Mesendoderm (in vitro differentiated cells): ENCODE measurements at regions not wholly inside any gene's neighbourhood (a gene's known extent, or its start where the extent isn't known, plus 50 kb on each side); places are given as distances from the start of the nearest gene placed in this dataset.
"Not testable (repeated sequence)": the region's sequence is repeated elsewhere in the genome, so short reads cannot be mapped to it uniquely, and the experiment has no call there.

Source experiments
- DNase-seq: peaks from one replicate; pipeline ENCODE4 v3.0.0; 2013
- H2AK5ac ChIP-seq: 2 replicates; pipeline ENCODE4 v1.6.1; 2013; ENCODE audit warnings: low read length, inconsistent platforms
- H2BK120ac ChIP-seq: 2 replicates; pipeline ENCODE4 v1.6.1; 2013; ENCODE audit warnings: low read depth, mild to moderate bottlenecking, low read length, moderate library complexity, mixed read lengths
- H2BK15ac ChIP-seq: replicated peaks from 2 replicates; pipeline ENCODE4 v1.6.1; 2013; ENCODE audit warnings: low read depth, mild to moderate bottlenecking, moderate library complexity
- H2BK5ac ChIP-seq: 2 replicates; pipeline ENCODE4 v1.6.1; 2013; ENCODE audit warnings: low read length, inconsistent platforms
- H3K18ac ChIP-seq: 2 replicates; pipeline ENCODE4 v1.6.1; 2013; ENCODE audit warnings: mild to moderate bottlenecking, low read length, mixed read lengths
- H3K23ac ChIP-seq: one replicate; pipeline ENCODE4 v1.6.1; 2013; ENCODE audit warnings: low read length
- H3K27ac ChIP-seq: 2 replicates; pipeline ENCODE4 v1.5.1; 2013; ENCODE audit warnings: low read depth, mild to moderate bottlenecking, inconsistent platforms, low read length, moderate library complexity
- H3K27me3 ChIP-seq: 2 replicates; pipeline ENCODE4 v1.6.1; 2013; ENCODE audit warnings: low read length, control low read depth, mild to moderate bottlenecking, inconsistent platforms; ENCODE audit not compliant: insufficient read depth, poor library complexity
- H3K36me3 ChIP-seq: 2 replicates; pipeline ENCODE4 v1.6.1; 2013; ENCODE audit warnings: low read length, inconsistent platforms; ENCODE audit not compliant: control insufficient read depth, insufficient read depth
- H3K4ac ChIP-seq: one replicate; pipeline ENCODE4 v1.6.1; 2013; ENCODE audit warnings: low read depth, mild to moderate bottlenecking, low read length, moderate library complexity
- H3K4me1 ChIP-seq: 2 replicates; pipeline ENCODE4 v1.6.1; 2013; ENCODE audit warnings: low read depth, low read length, inconsistent platforms; ENCODE audit not compliant: control insufficient read depth
- H3K4me2 ChIP-seq: 2 replicates; pipeline ENCODE4 v1.6.1; 2013; ENCODE audit warnings: low read length
- H3K4me3 ChIP-seq: 2 replicates; pipeline ENCODE4 v1.5.1; 2013; ENCODE audit warnings: mild to moderate bottlenecking, low read length
- H3K56ac ChIP-seq: one replicate; pipeline ENCODE4 v1.6.1; 2013; ENCODE audit warnings: low read length
- H3K79me1 ChIP-seq: 2 replicates; pipeline ENCODE4 v1.6.1; 2013; ENCODE audit warnings: low read length, inconsistent platforms
- H3K79me2 ChIP-seq: 2 replicates; pipeline ENCODE4 v1.6.1; 2013; ENCODE audit warnings: mild to moderate bottlenecking, low read length; ENCODE audit not compliant: control insufficient read depth, insufficient read depth
- H3K9ac ChIP-seq: 2 replicates; pipeline ENCODE4 v1.6.1; 2013; ENCODE audit warnings: low read length, inconsistent platforms
- H4K5ac ChIP-seq: one replicate; pipeline ENCODE4 v1.6.1; 2013; ENCODE audit warnings: low read length
- H4K8ac ChIP-seq: one replicate; pipeline ENCODE4 v1.6.1; 2013; ENCODE audit warnings: low read depth, mild to moderate bottlenecking, control low read depth, low read length, moderate library complexity
- WGBS: extraction: QIAGEN DNeasy Blood & Tissue Kit; methylation state at CpG from one replicate; pipeline ENCODE4 v1.1.7; 2013; ENCODE audit warnings: low lambda C conversion rate, missing lambda C conversion rate; ENCODE audit not compliant: insufficient coverage; ENCODE audit errors: extremely low coverage; 5-methylcytosine and 5-hydroxymethylcytosine counted together

DNA sequence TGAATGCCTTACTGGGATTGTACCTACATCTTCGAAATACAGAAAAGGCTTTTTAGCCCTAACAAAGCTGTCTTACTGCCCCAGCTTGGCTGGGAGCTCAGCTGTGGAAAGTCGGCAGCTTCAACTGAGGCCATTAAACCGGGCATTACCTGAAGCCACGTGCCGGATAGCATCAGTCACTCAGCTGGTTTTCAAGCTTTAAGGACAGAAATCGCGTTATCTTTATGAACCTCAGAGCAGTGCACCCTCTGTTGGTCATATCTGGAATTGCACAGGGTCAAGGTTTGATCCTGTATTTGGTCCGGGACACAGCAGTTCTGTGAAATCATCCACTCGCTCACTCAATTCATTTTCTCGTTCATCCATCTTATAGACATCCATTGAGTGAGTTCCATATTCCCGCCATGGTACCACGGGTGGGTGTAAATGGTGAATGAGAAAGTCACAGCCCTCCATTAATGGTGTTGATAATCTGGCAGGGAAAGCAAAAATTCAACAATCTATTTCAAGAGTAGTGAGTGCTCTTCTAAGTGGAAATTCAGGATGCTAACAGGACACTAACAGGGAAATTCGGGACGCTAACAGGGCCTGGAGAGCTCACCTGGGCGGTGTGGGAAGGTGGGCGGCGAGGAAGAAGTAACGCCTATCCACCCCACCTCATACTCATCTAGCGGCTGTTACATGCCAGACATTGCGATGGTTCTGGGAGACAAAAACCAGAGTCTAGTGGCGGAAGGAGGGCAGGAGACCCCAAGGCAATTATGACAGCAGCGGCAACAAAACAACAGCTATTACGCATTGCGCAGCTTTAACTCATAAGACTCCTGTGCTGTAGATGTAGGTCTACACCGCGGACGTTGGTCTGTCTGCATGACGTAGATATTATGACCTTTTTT, 60.6 kb upstream of the TCL1A start:
- Histone ChIP-seq H3K4me2 (no peak overlapping the region), H2AK5ac (no peak overlapping the region), H3K79me1 (no peaks in the 10 kb centered on the region), H4K5ac (no peak overlapping the region), H4K8ac (no peak overlapping the region), H3K27me3 (no peaks in the 10 kb centered on the region), H3K36me3 (no peaks in the 10 kb centered on the region), H3K4me1 (no peaks in the 10 kb centered on the region), H3K4ac (no peak overlapping the region), H3K27ac (no peak overlapping the region), H2BK120ac (no peak overlapping the region), H2BK15ac (no peak overlapping the region), H3K9ac (no peak overlapping the region), H3K56ac (no peak overlapping the region), H3K79me2 (no peaks in the 10 kb centered on the region), H3K4me3 (no peak overlapping the region), H3K18ac (no peak overlapping the region), H2BK5ac (no peak overlapping the region), H3K23ac (no peak overlapping the region)
- peak; percentile 73 for DNase-seq
- no CpG with 5 or more reads among the region's 28 CpGs for WGBS

DNA sequence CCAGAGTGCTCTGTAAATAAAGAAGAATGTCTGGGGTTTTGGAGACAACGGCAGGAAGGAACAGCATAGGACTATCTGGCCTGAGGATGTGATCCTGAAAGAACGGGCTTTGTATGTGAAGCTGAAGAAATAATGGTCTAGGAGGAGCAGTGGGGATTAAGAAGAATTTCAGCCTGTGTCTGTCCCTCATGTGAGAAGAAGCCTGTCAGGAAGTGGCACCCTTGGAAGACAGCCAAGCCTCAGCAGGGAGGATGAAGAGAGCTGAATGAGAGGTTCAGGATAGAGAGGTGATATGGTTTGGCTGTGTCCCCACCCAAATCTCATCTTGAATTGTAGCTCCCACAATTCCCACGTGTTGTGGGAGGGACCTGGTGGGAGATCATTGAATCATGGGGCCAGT, 56.9 kb upstream of the TCL1A start:
- Histone ChIP-seq H3K4me3 (no peak overlapping the region), H3K4ac (no peak overlapping the region), H3K27ac (no peak overlapping the region), H2BK5ac (no peak overlapping the region), H2AK5ac (no peak overlapping the region), H3K4me2 (no peak overlapping the region), H4K5ac (no peak overlapping the region), H3K9ac (no peak overlapping the region), H3K4me1 (no peaks in the 10 kb centered on the region), H3K27me3 (no peaks in the 10 kb centered on the region), H2BK15ac (no peak overlapping the region), H3K36me3 (no peaks in the 10 kb centered on the region), H3K79me1 (no peaks in the 10 kb centered on the region), H3K23ac (no peak overlapping the region), H3K18ac (no peak overlapping the region), H2BK120ac (no peak overlapping the region), H3K79me2 (no peaks in the 10 kb centered on the region), H4K8ac (no peak overlapping the region), H3K56ac (no peak overlapping the region)
- DNase-seq: no peak
- WGBS: no CpG with 5 or more reads among the region's 3 CpGs

DNA sequence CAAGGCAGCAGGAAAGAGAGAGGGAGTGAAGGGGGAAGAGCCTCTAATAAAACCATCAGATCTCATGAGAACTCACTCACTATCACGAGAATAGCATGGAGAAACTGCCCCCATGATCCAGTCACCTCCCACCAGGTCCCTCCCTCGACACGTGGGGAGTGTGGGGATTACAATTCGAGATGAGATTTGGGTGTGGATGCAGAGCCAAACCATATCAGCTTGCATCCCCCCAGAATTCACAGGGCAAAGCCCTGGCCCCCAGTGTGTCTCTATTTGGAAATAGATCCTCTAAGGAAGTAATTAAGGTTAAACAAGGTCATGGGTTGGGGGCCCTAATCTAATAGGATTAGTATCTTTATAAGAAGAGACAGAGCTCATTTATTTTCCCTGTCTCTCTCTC, 56.1 kb upstream of the TCL1A start:
- Histone ChIP-seq H3K4me1 (no peaks in the 10 kb centered on the region), H2BK15ac (no peak overlapping the region), H3K4ac (no peak overlapping the region), H2BK120ac (no peak overlapping the region), H3K79me1 (no peaks in the 10 kb centered on the region), H3K79me2 (no peaks in the 10 kb centered on the region), H3K56ac (no peak overlapping the region), H3K23ac (no peak overlapping the region), H3K4me2 (no peak overlapping the region), H3K27me3 (no peaks in the 10 kb centered on the region), H3K4me3 (no peak overlapping the region), H3K36me3 (no peaks in the 10 kb centered on the region), H3K9ac (no peak overlapping the region), H2BK5ac (no peak overlapping the region), H2AK5ac (no peak overlapping the region), H3K27ac (no peak overlapping the region), H4K5ac (no peak overlapping the region), H3K18ac (no peak overlapping the region), H4K8ac (no peak overlapping the region)
- no CpG with 5 or more reads among the region's 4 CpGs for WGBS
- DNase-seq: no peak

DNA sequence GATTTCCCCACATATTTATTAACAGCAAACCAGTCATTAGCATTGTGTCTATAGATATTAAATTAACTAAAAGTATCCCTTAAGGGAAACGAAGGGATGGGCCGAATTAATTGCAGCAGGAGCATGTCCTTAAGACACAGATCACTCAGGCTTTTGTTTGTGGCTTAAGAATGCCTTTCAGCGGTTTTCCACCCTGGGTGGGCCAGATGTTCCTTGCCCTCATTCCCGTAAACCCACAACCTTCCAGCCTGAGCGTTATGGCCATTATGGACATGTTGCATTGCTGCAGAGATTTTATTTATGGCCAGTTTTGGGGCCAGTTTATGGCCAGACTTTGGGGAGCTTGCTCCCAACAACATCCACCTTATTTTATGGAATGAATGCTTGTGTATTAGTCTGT, 55.5 kb upstream of the TCL1A start:
- not testable (repeated sequence) for H4K5ac ChIP-seq, H3K27me3 ChIP-seq, H3K27ac ChIP-seq, H3K36me3 ChIP-seq, H3K4me2 ChIP-seq, H3K4me1 ChIP-seq, H2BK15ac ChIP-seq, H3K79me2 ChIP-seq, H3K23ac ChIP-seq, H2BK120ac ChIP-seq, H3K18ac ChIP-seq, H2BK5ac ChIP-seq, H3K4ac ChIP-seq, H2AK5ac ChIP-seq, H3K9ac ChIP-seq, H3K79me1 ChIP-seq, H4K8ac ChIP-seq, H3K4me3 ChIP-seq, H3K56ac ChIP-seq, DNase-seq
- no CpG with 5 or more reads among the region's 5 CpGs for WGBS

DNA sequence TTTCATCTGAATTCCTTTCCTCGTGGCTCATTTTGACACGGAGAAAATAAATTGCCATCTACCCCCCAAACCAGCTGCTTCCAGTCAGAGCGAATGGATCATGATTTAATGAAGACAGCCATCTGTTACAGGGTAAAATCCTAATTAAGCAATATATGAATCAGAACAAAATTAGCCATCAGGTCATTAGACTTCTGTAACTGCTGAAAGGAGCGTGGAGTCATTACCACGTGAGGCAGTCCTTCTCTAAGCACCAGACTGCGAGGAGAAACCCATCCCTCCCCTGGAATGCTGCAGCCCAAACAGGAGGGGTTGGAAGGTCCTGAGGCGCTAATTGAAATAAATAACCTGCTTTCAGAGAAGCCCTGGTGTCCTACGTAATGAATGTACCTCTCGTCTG, 51.1 kb upstream of the TCL1A start:
- Histone ChIP-seq H3K36me3 (no peaks in the 10 kb centered on the region), H3K4me3 (no peak overlapping the region), H2BK5ac (no peak overlapping the region), H3K27ac (no peak overlapping the region), H3K18ac (no peak overlapping the region), H2BK120ac (no peak overlapping the region), H3K79me2 (no peaks in the 10 kb centered on the region), H3K4me2 (no peak overlapping the region), H3K23ac (no peak overlapping the region), H2AK5ac (no peak overlapping the region), H2BK15ac (no peak overlapping the region), H3K27me3 (no peaks in the 10 kb centered on the region), H3K4ac (no peak overlapping the region), H3K79me1 (no peaks in the 10 kb centered on the region), H4K8ac (no peak overlapping the region), H3K56ac (no peak overlapping the region), H3K4me1 (no peaks in the 10 kb centered on the region), H4K5ac (no peak overlapping the region), H3K9ac (no peak overlapping the region)
- DNase-seq: no peak
- WGBS: no CpG with 5 or more reads among the region's 9 CpGs

DNA sequence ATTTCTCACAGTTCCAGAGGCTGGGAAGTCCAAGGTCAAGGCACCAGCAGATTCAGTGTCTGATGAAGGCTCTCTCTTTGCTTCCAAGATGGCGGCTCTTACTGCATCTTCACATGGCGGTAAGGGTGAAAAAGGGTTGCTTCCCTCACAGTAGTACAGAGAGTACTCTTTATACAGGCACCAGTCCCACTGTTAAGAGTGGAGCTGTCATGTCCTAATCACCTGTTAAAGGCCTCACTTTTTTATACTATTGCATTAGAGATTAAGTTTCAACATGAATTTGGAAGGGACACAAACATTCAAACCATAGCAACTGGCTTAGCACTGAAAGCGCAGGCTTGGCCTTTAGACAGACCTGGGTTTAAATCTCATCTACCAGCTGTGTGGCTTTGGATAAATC, 50.0 kb upstream of the TCL1A start:
- Histone ChIP-seq H3K27me3 (no peaks in the 10 kb centered on the region), H3K18ac (no peak overlapping the region), H3K79me1 (no peaks in the 10 kb centered on the region), H3K4me2 (no peak overlapping the region), H3K27ac (no peak overlapping the region), H3K9ac (no peak overlapping the region), H4K8ac (no peak overlapping the region), H2AK5ac (no peak overlapping the region), H2BK15ac (no peak overlapping the region), H3K36me3 (no peaks in the 10 kb centered on the region), H3K4me1 (no peaks in the 10 kb centered on the region), H4K5ac (no peak overlapping the region), H2BK5ac (no peak overlapping the region), H3K4me3 (no peak overlapping the region), H3K23ac (no peak overlapping the region), H2BK120ac (no peak overlapping the region), H3K56ac (no peak overlapping the region), H3K79me2 (no peaks in the 10 kb centered on the region), H3K4ac (no peak overlapping the region)
- no CpG with 5 or more reads among the region's 3 CpGs for WGBS
- no peak for DNase-seq
